ENCODE measurements at regions not wholly inside any gene's neighbourhood (a gene's known extent, or its start where the extent isn't known, plus 50 kb on each side); places are given as distances from the start of the nearest gene placed in this dataset.

GRCh38 chr12:67514502-67514901 lies 134.0 kb upstream of the DYRK2 start:
- TF ChIP-seq CTCF (IDR thresholded peaks at IDR 0.05), result no peak
- TF ChIP-seq POLR2A (IDR thresholded peaks at IDR 0.05), result no peak
- TF ChIP-seq EP300 (IDR thresholded peaks at IDR 0.05), result no peak

Data from tibial nerve (tissue), 4 donors.